ENCODE measurements at regions not wholly inside any gene's neighbourhood (a gene's known extent, or its start where the extent isn't known, plus 50 kb on each side); places are given as distances from the start of the nearest gene placed in this dataset.

GRCh38 chr4:178958725-178959440 is 1516.6 kb upstream of the AGA start:
- H3K27ac Mint-ChIP-seq = no peak overlapping the region
- intact Hi-C loops (cut with micrococcal nuclease) = no loop called here
- H3K4me3 Mint-ChIP-seq = no peak overlapping the region
- no peak overlapping the region for H3K9ac ChIP-seq (ENCODE audit: insufficient read depth, low read length, poor library complexity, severe bottlenecking)
- H3K4me1 Mint-ChIP-seq = no peaks in the 10 kb centered on the region
- no CpG with 5 or more reads among the region's 4 CpGs for WGBS (ENCODE audit: insufficient coverage)
- no peak for TF ChIP-seq CTCF (IDR thresholded peaks at IDR 0.05)
- peaks cover 1 to 24% (median 13%) of the 10 kb centered on the region in 7 donors for H3K9me3 Mint-ChIP-seq
- H3K9me3 ChIP-seq (replicated peaks in 1 of 2; ENCODE audit: control insufficient read depth in 1 of 2, insufficient read depth in 1 of 2, low read length in 2 of 2) = peaks cover 11 to 14% of the 10 kb centered on the region in 2 donors
- H3K36me3 Mint-ChIP-seq = no peaks in the 10 kb centered on the region
- H3K27ac ChIP-seq (ENCODE audit: low read depth in 1 of 2, low read length in 2 of 2) = no peak overlapping the region
- no peaks in the 10 kb centered on the region for H3K79me2 ChIP-seq (ENCODE audit: insufficient read depth, low read length)
- H3K4me3 ChIP-seq (replicated peaks in 1 of 3; ENCODE audit: low read depth in 2 of 3, low read length in 3 of 3) = no peak overlapping the region
- no peaks in the 10 kb centered on the region for H4K20me1 ChIP-seq (ENCODE audit: insufficient read depth, low read length)
- H3K27me3 Mint-ChIP-seq (ENCODE audit: low read depth in 3 of 3) = peaks cover 0 to 2% (median 0%) of the 10 kb centered on the region in 3 donors
- DNase-seq = no peak
- no peaks in the 10 kb centered on the region for H3K27me3 ChIP-seq (ENCODE audit: control insufficient read depth in 2 of 2, insufficient read depth in 2 of 2, low read length in 2 of 2)
- no peaks in the 10 kb centered on the region for H3K4me1 ChIP-seq (ENCODE audit: control insufficient read depth in 1 of 2, insufficient read depth in 2 of 2, low read length in 2 of 2)
- H3K4me2 ChIP-seq (replicated peaks; ENCODE audit: extremely low read depth, low read length, poor library complexity, severe bottlenecking) = no peak overlapping the region
- H2AFZ ChIP-seq (ENCODE audit: insufficient read depth, low read depth, low read length, poor library complexity, severe bottlenecking) = no peak overlapping the region
- no peaks in the 10 kb centered on the region for H3K36me3 ChIP-seq (replicated peaks in 1 of 2; ENCODE audit: control insufficient read depth in 1 of 2, insufficient read depth in 2 of 2, low read length in 2 of 2)

DNA sequence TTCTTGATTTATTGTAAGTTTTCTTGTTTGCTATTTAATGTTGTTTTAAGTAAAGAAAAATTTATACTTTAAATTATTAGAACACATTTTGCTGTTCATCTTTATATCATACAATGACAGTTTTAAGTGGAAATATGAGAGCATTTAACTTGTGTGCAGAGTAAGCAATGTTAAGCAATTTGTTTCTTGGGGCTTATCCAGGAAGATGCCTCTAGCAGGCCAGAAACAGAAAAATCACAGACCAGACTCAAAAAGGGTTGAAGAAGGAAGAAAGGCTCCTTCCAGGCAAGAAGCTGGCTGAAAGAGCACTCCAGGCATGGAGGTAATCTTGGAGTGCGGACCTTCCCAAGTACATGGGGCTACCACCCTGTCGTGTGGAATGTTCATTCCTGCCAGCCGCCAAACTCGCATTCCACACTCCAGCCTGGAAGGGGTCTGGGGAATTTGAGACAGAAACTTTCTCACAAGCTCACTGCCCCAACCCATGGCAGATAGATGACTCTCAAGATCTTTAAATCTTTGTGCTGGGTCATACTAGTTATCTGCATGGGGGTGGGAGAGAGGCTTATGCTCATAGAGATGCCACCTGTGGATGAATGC is 1521.3 kb upstream of the AGA start:
- peaks cover 0 to 2% (median 0%) of the 10 kb centered on the region in 3 donors for H3K27me3 Mint-ChIP-seq (ENCODE audit: low read depth in 3 of 3)
- H3K9ac ChIP-seq (ENCODE audit: insufficient read depth, low read length, poor library complexity, severe bottlenecking) = no peak overlapping the region

More for the DNA sequence above, 1521.3 kb upstream of the AGA start:
- TF ChIP-seq CTCF (IDR thresholded peaks at IDR 0.05) = no peak
- Mint-ChIP-seq H3K4me3 (no peak overlapping the region), H3K4me1 (no peaks in the 10 kb centered on the region), H3K9me3 (peaks cover 0 to 11% (median 5%) of the 10 kb centered on the region in 7 donors), H3K27ac (no peak overlapping the region), H3K36me3 (no peaks in the 10 kb centered on the region)
- WGBS (ENCODE audit: insufficient coverage) = 90% methylated on average over 2 of the region's 4 CpGs
- no peaks in the 10 kb centered on the region for H3K27me3 ChIP-seq (ENCODE audit: control insufficient read depth in 2 of 2, insufficient read depth in 2 of 2, low read length in 2 of 2)
- DNase-seq = no peak
- no peaks in the 10 kb centered on the region for H3K36me3 ChIP-seq (replicated peaks in 1 of 2; ENCODE audit: control insufficient read depth in 1 of 2, insufficient read depth in 2 of 2, low read length in 2 of 2)
- H3K4me3 ChIP-seq (replicated peaks in 1 of 3; ENCODE audit: low read depth in 2 of 3, low read length in 3 of 3) = no peak overlapping the region
- intact Hi-C loops (cut with micrococcal nuclease) = no loop called here
- no peaks in the 10 kb centered on the region for H3K79me2 ChIP-seq (ENCODE audit: insufficient read depth, low read length)
- no peak overlapping the region for H3K27ac ChIP-seq (ENCODE audit: low read depth in 1 of 2, low read length in 2 of 2)
- H2AFZ ChIP-seq (ENCODE audit: insufficient read depth, low read depth, low read length, poor library complexity, severe bottlenecking) = no peak overlapping the region
- no peak overlapping the region for H3K4me2 ChIP-seq (replicated peaks; ENCODE audit: extremely low read depth, low read length, poor library complexity, severe bottlenecking)
- no peaks in the 10 kb centered on the region for H4K20me1 ChIP-seq (ENCODE audit: insufficient read depth, low read length)
- H3K9me3 ChIP-seq (replicated peaks in 1 of 2; ENCODE audit: control insufficient read depth in 1 of 2, insufficient read depth in 1 of 2, low read length in 2 of 2) = peaks cover 0 to 9% of the 10 kb centered on the region in 2 donors
- H3K4me1 ChIP-seq (ENCODE audit: control insufficient read depth in 1 of 2, insufficient read depth in 2 of 2, low read length in 2 of 2) = no peaks in the 10 kb centered on the region

Measured in CD14-positive monocyte (primary cell).